Activated CD4-positive, alpha-beta T cell treated with anti-CD3 and anti-CD28 coated beads, Interleukin-2, Interleukin-4, amounts not matched to agents 100 ng/mL and 50 ng/mL, durations not matched to agents 16 hours and 8 hours (primary cell): ENCODE measurements at regions not wholly inside any gene's neighbourhood (a gene's known extent, or its start where the extent isn't known, plus 50 kb on each side); places are given as distances from the start of the nearest gene placed in this dataset.

Experiments
- DNase-seq: peaks from one replicate; pipeline ENCODE4 v3.0.0-alpha.2; 2020; ENCODE audit warnings: low spot score

- no peak for DNase-seq
Measured at GRCh38 chr2:211067029-211067428, 510.6 kb downstream of the CPS1 start.

- no peak for DNase-seq
Measured at GRCh38 chr2:211068108-211068780, 511.8 kb downstream of the CPS1 start.

GRCh38 chr2:211070547-211070946 lies 514.1 kb downstream of the CPS1 start:
- no peak for DNase-seq

- DNase-seq = no peak
Measured at GRCh38 chr2:211077216-211077767, 520.9 kb downstream of the CPS1 start.

- no peak for DNase-seq
Measured at GRCh38 chr2:211084352-211084751, 528.0 kb downstream of the CPS1 start.

GRCh38 chr2:211085056-211085680 lies 528.8 kb downstream of the CPS1 start:
- DNase-seq = peak; percentile 32

- no peak for DNase-seq
Measured at GRCh38 chr2:211086049-211086448, 529.6 kb downstream of the CPS1 start.

GRCh38 chr2:211089127-211089526 lies 532.7 kb downstream of the CPS1 start:
- DNase-seq = no peak

GRCh38 chr2:211093743-211094303 lies 537.4 kb downstream of the CPS1 start:
- DNase-seq = no peak

GRCh38 chr2:211103989-211104388 lies 547.6 kb downstream of the CPS1 start:
- no peak for DNase-seq

- DNase-seq = no peak
Measured at GRCh38 chr2:211113334-211114175, 557.2 kb downstream of the CPS1 start.

GRCh38 chr2:211114826-211115455 lies 558.5 kb downstream of the CPS1 start:
- DNase-seq = no peak

- no peak for DNase-seq
Measured at GRCh38 chr2:211117026-211117425, 560.6 kb downstream of the CPS1 start.

GRCh38 chr2:211126256-211126655 lies 569.9 kb downstream of the CPS1 start:
- no peak for DNase-seq

- no peak for DNase-seq
Measured at GRCh38 chr2:211127501-211127900, 571.1 kb downstream of the CPS1 start.

- DNase-seq = no peak
Measured at GRCh38 chr2:211128287-211128686, 571.9 kb downstream of the CPS1 start.

GRCh38 chr2:211129798-211130197 lies 573.4 kb downstream of the CPS1 start:
- DNase-seq = no peak

- DNase-seq = no peak
Measured at GRCh38 chr2:211132046-211132445, 575.6 kb downstream of the CPS1 start.

GRCh38 chr2:211132573-211132972 lies 576.2 kb downstream of the CPS1 start:
- no peak for DNase-seq

- no peak for DNase-seq
Measured at GRCh38 chr2:211133766-211134165, 577.4 kb downstream of the CPS1 start.

- DNase-seq = no peak
Measured at GRCh38 chr2:211138551-211138950, 582.2 kb downstream of the CPS1 start.

- DNase-seq = no peak
Measured at GRCh38 chr2:211141646-211142045, 585.2 kb downstream of the CPS1 start.
